GM12864 (cell line): ENCODE measurements at regions not wholly inside any gene's neighbourhood (a gene's known extent, or its start where the extent isn't known, plus 50 kb on each side); places are given as distances from the start of the nearest gene placed in this dataset.

Experiments
- DNase-seq: peaks from one replicate; pipeline ENCODE4 v3.0.0-alpha.2; 2011; ENCODE audit warnings: low read depth
- H3K4me3 ChIP-seq: 2 replicates; pipeline ENCODE4 v1.5.1; 2011; ENCODE audit warnings: mild to moderate bottlenecking, low read depth, low read length, control low read depth
- CTCF ChIP-seq: IDR thresholded peaks from 2 replicates; pipeline ENCODE4 v1.5.1; 2011; ENCODE audit warnings: low read depth, mild to moderate bottlenecking, moderate library complexity, low read length, control low read depth, inconsistent platforms; ENCODE audit errors: missing control alignments

- no peak for DNase-seq
- no peak for TF ChIP-seq CTCF
- no peak overlapping the region for H3K4me3 ChIP-seq
These were observed 666.7 kb upstream of the MIR17HG start for GRCh38 chr13:90680826-90681225.

GRCh38 chr13:90683711-90684131 lies 663.8 kb upstream of the MIR17HG start:
- H3K4me3 ChIP-seq, result no peak overlapping the region
- TF ChIP-seq CTCF, result no peak
- DNase-seq, result no peak

- no peak for DNase-seq
- no peak for TF ChIP-seq CTCF
- no peak overlapping the region for H3K4me3 ChIP-seq
These were observed 661.0 kb upstream of the MIR17HG start for GRCh38 chr13:90686442-90686841.

GRCh38 chr13:90689111-90689510 lies 658.4 kb upstream of the MIR17HG start:
- no peak for TF ChIP-seq CTCF
- no peak for DNase-seq
- H3K4me3 ChIP-seq, result no peak overlapping the region

GRCh38 chr13:90690458-90691080 lies 656.9 kb upstream of the MIR17HG start:
- no peak for TF ChIP-seq CTCF
- DNase-seq, result no peak
- H3K4me3 ChIP-seq, result no peak overlapping the region

- TF ChIP-seq CTCF, result no peak
- no peak for DNase-seq
- no peak overlapping the region for H3K4me3 ChIP-seq
These were observed 651.2 kb upstream of the MIR17HG start for GRCh38 chr13:90696254-90696653.

GRCh38 chr13:90696656-90697055 lies 650.8 kb upstream of the MIR17HG start:
- no peak for TF ChIP-seq CTCF
- no peak overlapping the region for H3K4me3 ChIP-seq
- DNase-seq, result no peak
